HUDEP-2 (cell line): ENCODE measurements at regions not wholly inside any gene's neighbourhood (a gene's known extent, or its start where the extent isn't known, plus 50 kb on each side); places are given as distances from the start of the nearest gene placed in this dataset.
"Not testable (repeated sequence)": the region's sequence is repeated elsewhere in the genome, so short reads cannot be mapped to it uniquely, and the experiment has no call there.

ENCODE experiments used
- DNase-seq, 76 experiments: peaks; one replicate each; lab custom pipeline; 2025; ENCODE audit not compliant: unreplicated experiment in 76 of 76; lab: John Stamatoyannopoulos, UW

DNA sequence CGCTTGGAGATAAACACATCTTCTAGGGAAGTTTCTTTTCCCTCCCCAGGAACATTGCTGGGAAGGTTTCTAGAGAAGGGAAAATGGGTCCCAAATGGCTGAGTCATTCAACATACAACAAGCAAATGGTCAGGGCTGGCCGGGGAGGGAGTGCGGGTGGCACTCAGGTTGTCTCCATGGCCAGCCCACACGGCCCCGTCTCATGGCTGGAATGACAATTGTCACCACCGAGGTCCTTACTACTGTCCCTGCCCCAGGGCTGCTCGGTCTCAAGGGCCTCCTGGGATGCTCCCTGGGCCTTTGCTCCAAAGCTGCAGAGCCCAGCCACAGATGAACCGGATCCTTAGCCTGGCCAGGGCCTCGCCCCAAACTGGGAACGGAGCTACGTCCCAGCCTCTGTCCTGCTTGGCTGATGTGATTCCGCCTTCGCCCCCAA is 121.9 kb downstream of the FGF18 start:
- no peak for DNase-seq

DNA sequence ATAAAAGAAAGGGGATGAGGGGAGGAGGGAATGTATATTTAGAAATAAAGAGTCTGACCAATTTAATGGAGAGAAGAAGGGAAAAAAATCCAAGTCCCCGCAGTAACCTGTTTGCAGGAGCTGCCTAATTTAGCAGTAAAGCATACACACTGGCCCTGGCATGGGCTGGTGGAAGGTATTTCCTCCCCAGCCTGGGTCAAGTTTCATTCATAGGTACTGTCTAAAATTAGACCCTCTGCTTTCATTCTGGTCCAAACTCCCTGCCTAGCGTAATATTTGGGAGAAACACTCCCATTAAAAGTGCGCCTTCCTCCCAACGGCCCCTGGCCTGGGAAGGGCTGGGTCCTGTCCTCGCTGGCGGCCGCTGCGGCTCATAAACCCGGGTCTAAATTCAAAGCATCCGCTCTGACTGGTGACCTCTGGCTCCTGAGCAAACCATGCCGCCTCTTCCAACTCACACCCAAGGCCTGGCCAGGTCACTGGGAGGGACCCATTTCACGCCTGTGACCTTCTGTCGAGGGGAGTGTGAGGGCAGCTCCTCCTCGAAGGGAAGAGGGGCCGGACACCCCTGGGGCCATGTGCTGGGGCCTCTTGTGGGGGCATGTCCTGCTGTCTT is 123.2 kb downstream of the FGF18 start:
- DNase-seq: no peak

DNA sequence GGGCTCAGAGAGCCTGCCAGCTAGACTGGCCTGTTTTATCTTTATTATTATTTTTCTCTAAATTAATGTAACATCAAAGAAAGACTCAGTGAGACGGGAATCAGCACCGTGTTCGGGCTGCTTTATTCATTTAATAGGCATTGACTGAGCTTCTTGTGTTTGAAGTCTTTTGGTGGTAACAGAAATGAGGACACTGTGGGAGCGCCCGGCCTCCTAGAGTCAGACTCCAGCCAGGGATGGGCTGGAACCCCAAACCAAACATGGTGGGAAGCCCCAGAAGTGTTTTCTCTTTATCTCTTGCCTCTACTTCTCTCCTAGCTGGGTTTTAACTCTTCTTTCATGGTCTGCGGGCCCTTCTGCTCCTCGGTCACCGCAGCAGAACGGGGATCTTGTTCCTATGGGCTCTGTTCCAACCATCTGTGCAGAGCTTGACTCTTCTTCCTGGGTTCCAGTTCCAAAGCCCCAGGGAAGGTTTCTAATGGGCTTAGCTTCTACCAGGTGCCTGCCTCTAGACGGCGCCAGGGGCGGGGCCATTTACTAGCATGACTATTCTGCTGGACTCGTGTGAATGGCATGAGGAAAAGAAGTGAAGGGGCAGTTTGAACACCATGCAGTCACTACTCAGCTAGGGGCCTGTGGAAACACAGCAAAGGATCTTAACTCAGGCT is 123.8 kb downstream of the FGF18 start:
- DNase-seq: no peak

DNA sequence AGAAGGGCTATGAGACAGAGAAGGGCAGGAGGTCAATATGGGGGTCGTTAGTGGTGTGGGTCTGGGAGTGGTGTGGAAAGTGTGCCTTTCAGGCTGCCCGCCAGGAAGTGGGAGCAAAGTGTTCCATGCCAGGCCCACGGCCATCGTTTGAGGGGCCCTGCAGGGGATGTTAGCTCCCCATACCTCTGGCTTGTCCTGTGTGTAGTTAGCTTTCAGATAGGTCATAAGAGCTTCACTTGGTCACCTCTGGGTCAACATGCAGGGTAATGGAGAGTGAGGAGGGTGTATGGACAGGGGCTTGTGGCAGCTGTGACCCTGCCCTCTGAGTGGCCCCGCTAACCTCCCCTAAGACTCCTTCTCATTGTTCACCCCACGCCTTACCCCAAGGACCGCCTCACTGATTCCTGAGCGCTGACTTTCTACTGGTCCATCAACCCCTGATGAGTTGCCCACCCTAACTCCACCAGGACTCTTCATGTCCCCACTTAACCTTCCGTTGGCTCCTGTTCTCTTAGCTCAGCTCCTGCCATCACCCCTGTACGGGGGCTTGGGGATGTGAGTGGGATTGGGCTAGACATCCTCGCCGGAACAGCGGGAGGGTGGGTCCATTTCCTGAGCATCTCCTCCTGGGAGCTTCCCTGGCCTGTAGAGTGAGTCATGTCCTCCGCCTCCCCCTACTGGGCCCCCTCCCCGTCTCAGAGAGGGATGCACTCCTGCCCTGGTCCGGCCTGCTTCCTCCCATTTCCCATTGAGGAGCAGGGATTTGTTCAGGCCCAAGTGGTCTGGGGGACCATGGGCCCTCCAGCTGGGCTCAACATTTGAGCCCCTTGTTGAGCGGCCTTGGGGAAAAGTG is 125.7 kb downstream of the FGF18 start:
- DNase-seq: no peak

DNA sequence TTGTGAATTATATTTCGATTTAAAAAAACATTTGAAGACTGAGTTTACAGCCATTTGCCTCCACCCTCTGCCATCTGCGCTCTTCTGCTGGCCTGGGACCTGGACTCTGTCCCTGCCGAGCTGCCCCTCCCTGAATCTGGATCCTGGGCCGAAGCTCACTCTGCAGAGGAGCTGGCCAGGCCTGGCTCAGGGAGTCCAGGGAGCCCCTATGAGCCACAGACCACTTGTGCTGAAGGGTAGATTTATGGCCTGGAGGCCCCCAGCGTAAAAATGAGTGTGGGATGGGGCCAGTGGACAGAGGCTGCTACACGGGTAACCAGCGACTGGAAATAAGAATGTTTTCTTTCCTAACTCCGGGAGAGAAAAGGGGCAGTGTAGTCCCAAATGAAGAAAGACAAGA is 129.8 kb downstream of the FGF18 start:
- DNase-seq: no peak

- DNase-seq: not testable (repeated sequence)
These were observed 134.4 kb downstream of the FGF18 start for GRCh38 chr5:171553817-171554216.

- DNase-seq: no peak
These were observed 135.7 kb downstream of the FGF18 start for GRCh38 chr5:171555160-171555559.

- DNase-seq: no peak
These were observed 143.4 kb downstream of the FGF18 start for GRCh38 chr5:171562822-171563221.

- no peak for DNase-seq
These were observed 148.9 kb downstream of the FGF18 start for GRCh38 chr5:171568389-171568788.

DNA sequence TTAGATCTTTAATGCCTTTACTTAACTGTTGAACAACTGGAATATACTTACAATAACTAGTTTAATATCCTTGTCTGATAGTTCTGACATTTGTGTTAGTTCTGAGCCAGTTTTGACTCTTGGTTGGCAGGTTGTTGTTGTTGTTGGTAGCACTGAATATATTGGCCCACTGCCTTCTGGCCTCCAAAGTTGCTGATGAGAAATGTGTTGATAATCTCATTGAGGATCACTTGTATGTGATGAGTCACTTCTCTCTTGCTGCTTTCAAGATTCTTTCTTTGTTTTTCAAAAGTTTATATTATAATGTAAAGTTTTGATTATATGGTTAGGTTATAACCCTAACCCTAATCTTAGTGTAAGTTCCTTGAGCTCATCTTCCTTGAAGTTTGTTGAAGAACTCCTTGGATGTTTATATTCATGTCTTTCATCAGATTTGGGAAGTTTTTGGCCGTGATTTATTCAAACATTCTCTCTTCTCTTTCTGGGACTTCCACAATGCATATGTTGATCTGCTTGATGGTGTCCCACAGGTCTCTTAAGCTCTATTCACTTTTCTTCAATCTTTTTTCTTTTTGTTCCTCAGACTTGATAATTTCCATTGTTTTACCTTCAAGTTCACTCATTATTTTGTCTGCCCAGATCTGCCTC is 149.7 kb downstream of the FGF18 start:
- no peak for DNase-seq

DNA sequence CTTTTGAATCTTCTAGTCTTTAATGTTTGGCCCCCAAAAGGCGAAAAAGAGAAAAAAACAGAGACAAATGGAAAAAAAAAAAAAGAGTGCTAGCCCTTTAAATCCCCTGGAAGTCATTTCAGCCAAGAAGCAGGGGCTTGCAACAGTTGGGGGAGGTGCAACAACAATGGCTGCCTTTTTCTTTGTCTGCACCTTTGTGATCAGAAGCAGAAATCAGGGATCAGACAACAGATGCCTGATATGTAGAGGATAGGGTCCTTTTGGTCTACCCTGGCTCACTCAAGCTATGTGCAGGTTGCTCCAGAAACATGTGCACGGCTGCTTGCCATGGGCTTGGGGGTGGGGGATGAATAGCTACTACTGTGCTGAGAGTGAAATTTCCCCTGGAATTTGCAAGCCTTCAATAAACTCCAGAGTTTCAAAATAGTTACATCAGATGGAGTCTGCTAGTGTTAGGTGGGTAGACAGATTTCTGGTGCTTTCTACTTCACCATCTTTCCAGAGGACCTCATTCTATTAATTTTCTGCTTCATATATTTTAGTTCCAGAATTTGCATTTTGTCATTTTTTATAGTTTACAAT is 150.9 kb downstream of the FGF18 start:
- DNase-seq: no peak

DNA sequence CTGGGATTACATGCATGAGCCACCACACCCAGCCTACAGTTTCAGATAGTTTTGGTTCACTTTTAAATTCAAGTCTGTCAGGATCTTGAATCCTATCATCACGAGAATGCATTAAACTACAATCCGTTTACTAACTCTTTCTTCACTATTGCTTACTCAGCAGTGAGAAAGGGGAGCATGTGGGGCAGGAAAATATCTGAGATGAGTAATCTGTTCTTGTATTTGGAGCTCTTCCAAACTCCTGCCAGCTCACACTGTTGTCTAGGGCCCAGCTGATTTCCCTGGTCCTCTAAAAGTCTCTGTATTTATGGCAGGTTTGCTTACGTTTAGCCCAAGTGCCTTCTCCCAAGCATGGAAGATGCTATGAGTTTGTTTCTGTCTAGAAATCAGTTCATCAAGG is 152.2 kb downstream of the FGF18 start:
- DNase-seq: no peak

GRCh38 chr5:171573021-171573420 is 153.6 kb downstream of the FGF18 start:
- DNase-seq: no peak

DNA sequence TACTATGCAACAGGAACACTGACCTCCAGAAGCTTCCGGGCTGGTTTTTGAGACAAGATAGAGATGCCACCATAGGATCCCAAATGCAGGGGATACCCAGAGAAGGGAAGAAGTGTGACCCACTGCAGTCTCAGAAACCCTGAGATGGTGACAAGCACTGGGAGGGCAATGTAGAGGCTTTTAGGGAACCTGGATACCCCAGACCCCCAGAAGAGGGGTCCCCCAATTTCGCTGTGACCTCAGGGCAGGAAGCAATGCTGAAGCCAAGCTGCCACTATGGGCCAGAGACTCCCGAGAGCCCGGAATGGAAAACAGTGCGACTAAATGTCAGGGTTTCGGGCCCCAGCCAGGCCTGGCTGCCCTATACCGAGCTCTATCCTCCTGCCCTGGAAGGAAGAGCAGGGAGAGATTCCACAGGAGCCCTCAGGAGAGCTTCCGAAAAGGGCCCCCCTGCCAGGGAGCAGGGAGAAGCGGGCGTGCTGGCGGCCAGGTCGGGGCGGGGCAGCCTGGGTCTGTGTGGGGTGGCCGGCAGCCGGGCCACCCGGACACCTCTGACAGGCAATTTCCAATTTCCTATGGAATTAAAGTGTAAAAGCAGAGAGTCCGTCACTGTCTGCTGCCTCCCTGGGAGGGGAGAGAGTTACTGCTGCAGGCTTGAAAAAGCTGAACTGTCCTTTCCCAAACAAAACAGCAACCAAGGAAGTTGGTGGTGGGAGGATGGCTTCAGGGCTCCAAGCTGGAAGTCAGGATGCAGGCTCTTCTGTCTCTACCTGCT is 154.2 kb downstream of the FGF18 start:
- no peak for DNase-seq

- no peak for DNase-seq
These were observed 154.9 kb downstream of the FGF18 start for GRCh38 chr5:171574376-171574775.

DNA sequence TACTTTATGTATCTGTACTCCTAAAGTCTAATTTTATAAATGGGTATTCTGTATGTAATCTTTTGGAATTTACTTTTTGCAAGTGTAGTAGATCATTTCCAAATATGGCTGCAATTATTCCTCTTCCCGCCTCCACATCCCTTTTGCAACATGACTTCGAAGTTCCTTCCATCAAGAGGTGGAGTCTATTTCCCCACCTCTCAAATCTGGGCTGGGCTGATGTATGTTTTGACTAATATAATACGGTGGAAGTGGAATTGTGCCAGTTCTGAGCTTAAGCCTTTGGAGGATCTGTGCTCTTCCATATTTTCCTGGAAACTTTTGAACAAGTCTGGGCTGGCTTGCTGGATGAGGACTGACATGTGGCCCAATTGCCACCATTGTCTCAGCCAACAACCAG is 155.9 kb downstream of the FGF18 start:
- DNase-seq: no peak

DNA sequence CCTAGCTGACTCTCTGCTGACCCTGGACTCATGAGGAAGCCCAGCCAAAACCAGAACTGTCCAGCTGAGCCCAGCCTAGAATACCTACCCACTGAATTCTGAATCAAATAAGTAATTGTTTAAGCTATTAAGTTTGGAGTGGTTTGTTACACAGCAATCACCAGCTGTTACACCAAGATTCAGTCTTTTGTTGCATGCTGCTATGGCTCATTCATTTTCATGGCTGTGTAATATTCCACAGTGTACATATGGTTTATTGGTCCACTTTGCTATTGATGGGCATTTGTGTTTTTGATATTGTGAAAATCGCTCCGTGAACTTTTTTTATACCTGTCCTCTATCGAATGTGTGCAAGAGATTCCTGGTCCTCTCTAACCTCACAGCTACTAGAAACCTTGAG is 156.4 kb downstream of the FGF18 start:
- DNase-seq: no peak

- DNase-seq: no peak
These were observed 157.8 kb downstream of the FGF18 start for GRCh38 chr5:171577042-171577758.

DNA sequence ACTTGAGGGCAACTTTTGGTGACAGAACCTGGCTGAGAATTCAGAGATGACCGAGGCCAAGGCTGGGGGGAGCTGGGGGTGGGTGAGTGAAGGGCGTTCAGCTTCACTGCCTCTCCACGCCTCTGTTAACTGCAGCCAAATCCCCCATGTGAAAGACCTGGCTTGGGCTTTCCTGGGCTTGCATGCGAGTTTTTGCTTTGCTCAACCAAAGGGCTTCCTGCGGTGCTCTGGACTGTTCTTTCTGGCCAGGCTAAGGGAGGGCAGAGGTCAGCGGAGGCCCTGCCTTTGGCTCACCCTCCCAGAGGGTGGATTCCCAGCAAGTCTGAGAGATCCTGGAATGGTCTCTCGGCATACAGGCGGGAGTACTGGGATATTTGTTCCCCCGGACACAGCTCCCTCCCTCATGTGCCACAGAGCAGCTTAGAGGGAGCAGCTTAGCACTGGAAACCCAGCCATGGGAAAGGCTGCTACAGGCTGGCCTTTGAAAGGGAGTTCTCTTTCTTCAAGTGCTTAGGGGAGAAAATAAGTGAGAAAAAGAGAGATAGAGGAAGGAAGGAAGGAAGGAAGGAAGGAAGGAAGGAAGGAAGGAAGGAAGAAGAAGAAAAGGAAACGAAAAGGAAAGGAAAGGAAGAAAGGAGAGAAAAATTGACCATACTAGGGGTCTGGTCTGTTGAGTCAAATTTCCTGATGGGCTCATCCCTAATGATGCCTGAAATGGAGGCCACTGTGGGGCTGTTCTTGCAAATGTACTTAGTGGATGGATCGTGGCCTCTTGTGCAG is 158.8 kb downstream of the FGF18 start:
- DNase-seq: no peak
